Mesothelial cell of epicardium (in vitro differentiated cells): ENCODE measurements at regions not wholly inside any gene's neighbourhood (a gene's known extent, or its start where the extent isn't known, plus 50 kb on each side); places are given as distances from the start of the nearest gene placed in this dataset.

ENCODE experiments used
- DNase-seq, 2 experiments: peaks; one replicate each; pipeline ENCODE4 v3.0.0; 2021; ENCODE audit warnings: low spot score in 2 of 2; ENCODE audit not compliant: unreplicated experiment in 2 of 2
- H3K27ac Mint-ChIP-seq: 2 replicates; pipeline ENCODE4 v1.8.0; 2021; ENCODE audit warnings: mixed read lengths
- H3K27me3 Mint-ChIP-seq: 2 replicates; pipeline ENCODE4 v1.8.0; 2021; ENCODE audit warnings: low read depth, mixed read lengths
- H3K36me3 Mint-ChIP-seq: 2 replicates; pipeline ENCODE4 v1.8.0; 2021; ENCODE audit warnings: mixed read lengths
- H3K4me1 Mint-ChIP-seq: 2 replicates; pipeline ENCODE4 v1.8.0; 2021; ENCODE audit warnings: mixed read lengths
- H3K4me3 Mint-ChIP-seq: 2 replicates; pipeline ENCODE4 v1.8.0; 2021; ENCODE audit warnings: mild to moderate bottlenecking, moderate library complexity, mixed read lengths
- H3K9me3 Mint-ChIP-seq: 2 replicates; pipeline ENCODE4 v1.8.0; 2021; ENCODE audit warnings: mixed read lengths
- CTCF ChIP-seq: fragments of 200-600 bp; sonication (generic); IDR thresholded peaks from one replicate; pipeline ENCODE4 v1.5.0; 2021; ENCODE audit warnings: antibody characterized with exemption; ENCODE audit not compliant: unreplicated experiment

GRCh38 chr3:25957026-25957425 lies 167.1 kb downstream of the OXSM start:
- Mint-ChIP-seq H3K27ac (no peak overlapping the region), H3K9me3 (no peaks in the 10 kb centered on the region), H3K27me3 (no peaks in the 10 kb centered on the region), H3K4me3 (no peak overlapping the region), H3K36me3 (no peaks in the 10 kb centered on the region), H3K4me1 (no peaks in the 10 kb centered on the region)
- no peak for TF ChIP-seq CTCF
- no peak for DNase-seq

DNA sequence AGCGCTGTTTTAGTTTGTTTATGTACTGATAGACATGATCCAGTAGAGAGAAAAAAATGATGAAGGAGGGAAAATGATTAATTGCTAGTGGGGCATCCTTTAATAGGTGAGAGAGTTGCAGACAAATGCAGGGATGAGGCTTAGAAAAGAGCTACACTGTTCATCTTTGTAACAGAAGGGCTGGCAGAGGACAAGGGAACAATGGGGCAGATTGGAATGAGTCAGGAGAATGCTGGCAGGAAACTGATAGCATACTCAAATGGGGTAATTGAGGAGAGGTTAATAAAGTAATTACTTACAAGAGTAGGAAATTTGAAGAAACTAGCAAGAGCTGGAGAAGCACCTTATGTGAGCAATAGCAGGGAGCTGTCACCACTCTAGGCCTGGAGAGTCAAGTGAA lies 170.9 kb downstream of the OXSM start:
- no peak for DNase-seq
- no peak for TF ChIP-seq CTCF
- H3K27me3 Mint-ChIP-seq, result no peaks in the 10 kb centered on the region
- H3K27ac Mint-ChIP-seq, result no peak overlapping the region
- no peaks in the 10 kb centered on the region for H3K36me3 Mint-ChIP-seq
- H3K9me3 Mint-ChIP-seq, result no peaks in the 10 kb centered on the region
- no peak overlapping the region for H3K4me3 Mint-ChIP-seq
- no peaks in the 10 kb centered on the region for H3K4me1 Mint-ChIP-seq

DNA sequence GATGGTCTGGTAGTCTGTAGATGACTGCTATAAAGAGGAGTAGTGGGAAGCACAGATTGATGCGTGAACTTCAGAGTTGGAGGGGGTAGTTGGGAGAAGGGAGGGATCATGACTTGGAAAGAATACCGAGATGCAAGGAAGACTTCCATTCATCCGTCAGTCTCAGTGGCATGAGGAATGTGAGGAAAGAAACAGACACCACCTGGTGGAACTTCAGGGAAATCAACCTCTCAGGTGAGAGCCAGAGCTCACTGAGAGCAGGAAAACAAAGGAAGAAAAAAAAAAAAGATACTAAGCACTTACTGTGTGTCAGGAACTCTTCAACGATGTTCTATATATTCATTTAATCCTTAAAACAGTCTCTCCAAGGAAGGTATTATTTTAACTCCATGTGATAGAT lies 172.4 kb downstream of the OXSM start:
- H3K27ac Mint-ChIP-seq, result no peak overlapping the region
- H3K4me3 Mint-ChIP-seq, result no peak overlapping the region
- H3K36me3 Mint-ChIP-seq, result no peaks in the 10 kb centered on the region
- H3K27me3 Mint-ChIP-seq, result no peaks in the 10 kb centered on the region
- H3K4me1 Mint-ChIP-seq, result no peaks in the 10 kb centered on the region
- H3K9me3 Mint-ChIP-seq, result no peaks in the 10 kb centered on the region
- TF ChIP-seq CTCF, result no peak
- no peak for DNase-seq

GRCh38 chr3:25964141-25964540 lies 174.3 kb downstream of the OXSM start:
- peaks cover 7% of the 10 kb centered on the region for H3K9me3 Mint-ChIP-seq
- H3K36me3 Mint-ChIP-seq, result no peaks in the 10 kb centered on the region

DNA sequence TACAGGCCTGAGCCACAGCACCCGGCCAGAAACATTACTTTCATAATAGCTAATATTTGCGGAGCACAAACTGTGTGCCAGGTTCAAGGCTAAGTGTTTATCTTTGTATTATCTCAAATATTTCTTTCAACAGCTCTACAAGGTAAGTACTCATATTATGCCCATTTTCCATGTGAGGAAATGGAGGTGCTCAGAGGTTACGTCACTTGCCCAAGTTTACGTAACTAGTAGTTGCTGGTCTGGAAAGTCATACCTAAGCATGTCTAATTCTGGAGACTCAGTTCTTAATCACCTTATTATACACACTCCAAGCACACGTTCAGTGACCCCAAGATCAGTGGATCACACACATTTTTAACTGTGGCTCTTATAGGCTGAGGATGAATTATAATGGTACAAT lies 177.5 kb downstream of the OXSM start:
- no peaks in the 10 kb centered on the region for H3K27me3 Mint-ChIP-seq
- no peak for DNase-seq
- no peak overlapping the region for H3K27ac Mint-ChIP-seq
- peaks cover 15% of the 10 kb centered on the region for H3K9me3 Mint-ChIP-seq
- TF ChIP-seq CTCF, result no peak
- H3K4me3 Mint-ChIP-seq, result no peak overlapping the region
- H3K36me3 Mint-ChIP-seq, result no peaks in the 10 kb centered on the region
- H3K4me1 Mint-ChIP-seq, result no peaks in the 10 kb centered on the region

More at GRCh38 chr3:25964141-25964540, 174.3 kb downstream of the OXSM start:
- Mint-ChIP-seq H3K4me1 (no peaks in the 10 kb centered on the region), H3K27ac (no peak overlapping the region), H3K4me3 (no peak overlapping the region), H3K27me3 (no peaks in the 10 kb centered on the region)
- DNase-seq, result no peak
- no peak for TF ChIP-seq CTCF

DNA sequence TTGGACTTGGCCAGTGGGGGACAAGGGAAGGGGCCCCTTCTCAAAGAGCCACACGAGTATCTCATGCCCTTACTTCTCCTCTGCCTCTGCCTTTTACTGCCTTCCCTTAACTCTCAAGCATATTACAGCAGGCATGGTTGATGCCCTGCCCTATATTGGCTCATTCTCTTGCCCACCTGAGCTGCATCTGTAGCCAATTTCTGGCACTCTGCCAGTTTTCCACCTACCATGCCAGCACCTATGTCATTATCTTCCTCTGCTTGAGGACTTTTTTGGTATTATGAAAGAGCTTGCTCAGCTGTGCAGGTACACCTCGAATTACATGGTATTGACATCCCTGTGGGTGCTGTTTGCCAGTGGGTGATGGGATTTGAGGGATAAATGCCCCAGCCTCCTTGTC lies 181.8 kb downstream of the OXSM start:
- no peaks in the 10 kb centered on the region for H3K4me1 Mint-ChIP-seq
- no peaks in the 10 kb centered on the region for H3K27me3 Mint-ChIP-seq
- no peaks in the 10 kb centered on the region for H3K36me3 Mint-ChIP-seq
- peaks cover 15% of the 10 kb centered on the region for H3K9me3 Mint-ChIP-seq
- no peak for DNase-seq
- H3K4me3 Mint-ChIP-seq, result no peak overlapping the region
- no peak overlapping the region for H3K27ac Mint-ChIP-seq
- TF ChIP-seq CTCF, result no peak
